WERI-Rb-1 (cell line): ENCODE measurements at regions not wholly inside any gene's neighbourhood (a gene's known extent, or its start where the extent isn't known, plus 50 kb on each side); places are given as distances from the start of the nearest gene placed in this dataset.

Experiments
- DNase-seq: peaks from one replicate; pipeline ENCODE4 v3.0.0-alpha.2; 2020
- H3K27ac ChIP-seq: fragments of 250-450 bp; sonication (Bioruptor Pico); 2 replicates; pipeline ENCODE4 v1.5.1; 2020; ENCODE audit warnings: mild to moderate bottlenecking, moderate library complexity
- H3K27me3 ChIP-seq: fragments of 250-450 bp; sonication (Bioruptor Pico); 2 replicates; pipeline ENCODE4 v1.5.1; 2021; ENCODE audit warnings: mild to moderate bottlenecking, low read depth, moderate library complexity; ENCODE audit not compliant: insufficient read depth, severe bottlenecking
- H3K36me3 ChIP-seq: fragments of 250-450 bp; sonication (Bioruptor Pico); 2 replicates; pipeline ENCODE4 v1.5.1; 2020; ENCODE audit warnings: mild to moderate bottlenecking, moderate library complexity
- H3K4me3 ChIP-seq: 2 replicates; pipeline ENCODE4 v1.5.1; 2011; ENCODE audit warnings: low read depth, mild to moderate bottlenecking, control low read depth, low read length
- H3K9me3 ChIP-seq: fragments of 250-450 bp; sonication (Bioruptor Pico); 2 replicates; pipeline ENCODE4 v1.5.1; 2021; ENCODE audit warnings: mild to moderate bottlenecking, moderate library complexity; ENCODE audit not compliant: severe bottlenecking
- CTCF ChIP-seq: IDR thresholded peaks from 2 replicates; pipeline ENCODE4 v1.5.1; 2011; ENCODE audit warnings: low read depth, mild to moderate bottlenecking, control low read depth, inconsistent platforms, low read length

GRCh38 chr6:108763931-108764579, 84.2 kb upstream of the ARMC2 start:
- no peaks in the 10 kb centered on the region for H3K9me3 ChIP-seq
- DNase-seq = no peak
- H3K4me3 ChIP-seq = no peak overlapping the region
- no peaks in the 10 kb centered on the region for H3K36me3 ChIP-seq
- no peaks in the 10 kb centered on the region for H3K27me3 ChIP-seq
- no peak for TF ChIP-seq CTCF
- no peak overlapping the region for H3K27ac ChIP-seq

- no peak for TF ChIP-seq CTCF
- Histone ChIP-seq H3K9me3 (no peaks in the 10 kb centered on the region), H3K36me3 (no peaks in the 10 kb centered on the region), H3K27me3 (no peaks in the 10 kb centered on the region), H3K27ac (no peak overlapping the region), H3K4me3 (no peak overlapping the region)
- DNase-seq = no peak
Observed at GRCh38 chr6:108764580-108764950, 83.7 kb upstream of the ARMC2 start.

- DNase-seq = no peak
- Histone ChIP-seq H3K27ac (no peak overlapping the region), H3K27me3 (no peaks in the 10 kb centered on the region), H3K36me3 (no peaks in the 10 kb centered on the region), H3K4me3 (no peak overlapping the region), H3K9me3 (no peaks in the 10 kb centered on the region)
- TF ChIP-seq CTCF = no peak
Observed at GRCh38 chr6:108765495-108765894, 82.7 kb upstream of the ARMC2 start.

GRCh38 chr6:108766419-108766818, 81.8 kb upstream of the ARMC2 start:
- no peaks in the 10 kb centered on the region for H3K9me3 ChIP-seq
- H3K27me3 ChIP-seq = no peaks in the 10 kb centered on the region
- H3K4me3 ChIP-seq = no peak overlapping the region
- DNase-seq = no peak
- no peak for TF ChIP-seq CTCF
- H3K36me3 ChIP-seq = no peaks in the 10 kb centered on the region
- no peak overlapping the region for H3K27ac ChIP-seq

GRCh38 chr6:108766886-108767285, 81.3 kb upstream of the ARMC2 start:
- no peaks in the 10 kb centered on the region for H3K36me3 ChIP-seq
- no peaks in the 10 kb centered on the region for H3K27me3 ChIP-seq
- H3K4me3 ChIP-seq = no peak overlapping the region
- no peak for TF ChIP-seq CTCF
- no peak overlapping the region for H3K27ac ChIP-seq
- DNase-seq = no peak
- no peaks in the 10 kb centered on the region for H3K9me3 ChIP-seq
